ENCODE measurements at regions not wholly inside any gene's neighbourhood (a gene's known extent, or its start where the extent isn't known, plus 50 kb on each side); places are given as distances from the start of the nearest gene placed in this dataset.
A peak's percentile ranks its signal among the peaks of the same experiment; 100 is the strongest.

DNA sequence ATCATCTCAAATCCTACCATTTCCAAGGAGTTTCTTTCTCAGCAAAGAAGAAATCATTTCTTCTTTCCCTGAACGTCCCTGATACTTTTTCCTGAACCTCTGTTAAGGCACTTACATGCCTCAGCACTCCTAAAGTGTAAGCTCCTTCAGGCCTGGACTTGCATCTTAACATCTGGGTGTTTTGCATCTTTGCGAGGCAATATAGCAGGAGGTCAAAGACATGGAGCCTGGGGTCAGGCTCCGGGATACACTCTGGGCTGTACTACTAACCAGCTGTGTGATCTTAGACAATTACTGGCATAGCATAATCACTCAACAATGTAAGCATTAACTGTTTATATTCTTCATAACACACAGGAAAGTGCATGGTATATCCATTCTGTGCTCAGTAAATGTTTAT, 275.5 kb upstream of the BOD1L1 start:
- TF ChIP-seq, protein P1, sequence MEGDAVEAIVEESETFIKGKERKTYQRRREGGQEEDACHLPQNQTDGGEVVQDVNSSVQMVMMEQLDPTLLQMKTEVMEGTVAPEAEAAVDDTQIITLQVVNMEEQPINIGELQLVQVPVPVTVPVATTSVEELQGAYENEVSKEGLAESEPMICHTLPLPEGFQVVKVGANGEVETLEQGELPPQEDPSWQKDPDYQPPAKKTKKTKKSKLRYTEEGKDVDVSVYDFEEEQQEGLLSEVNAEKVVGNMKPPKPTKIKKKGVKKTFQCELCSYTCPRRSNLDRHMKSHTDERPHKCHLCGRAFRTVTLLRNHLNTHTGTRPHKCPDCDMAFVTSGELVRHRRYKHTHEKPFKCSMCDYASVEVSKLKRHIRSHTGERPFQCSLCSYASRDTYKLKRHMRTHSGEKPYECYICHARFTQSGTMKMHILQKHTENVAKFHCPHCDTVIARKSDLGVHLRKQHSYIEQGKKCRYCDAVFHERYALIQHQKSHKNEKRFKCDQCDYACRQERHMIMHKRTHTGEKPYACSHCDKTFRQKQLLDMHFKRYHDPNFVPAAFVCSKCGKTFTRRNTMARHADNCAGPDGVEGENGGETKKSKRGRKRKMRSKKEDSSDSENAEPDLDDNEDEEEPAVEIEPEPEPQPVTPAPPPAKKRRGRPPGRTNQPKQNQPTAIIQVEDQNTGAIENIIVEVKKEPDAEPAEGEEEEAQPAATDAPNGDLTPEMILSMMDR (IDR thresholded peaks at IDR 0.05; ENCODE audit: low read depth, low read length) = no peak
- H3K4me3 ChIP-seq (replicated peaks in 1 of 2; ENCODE audit: low read depth in 2 of 2, low read length in 2 of 2) = no peak overlapping the region
- DNase-seq (ENCODE audit: low read depth in 2 of 2) = no peak

DNA sequence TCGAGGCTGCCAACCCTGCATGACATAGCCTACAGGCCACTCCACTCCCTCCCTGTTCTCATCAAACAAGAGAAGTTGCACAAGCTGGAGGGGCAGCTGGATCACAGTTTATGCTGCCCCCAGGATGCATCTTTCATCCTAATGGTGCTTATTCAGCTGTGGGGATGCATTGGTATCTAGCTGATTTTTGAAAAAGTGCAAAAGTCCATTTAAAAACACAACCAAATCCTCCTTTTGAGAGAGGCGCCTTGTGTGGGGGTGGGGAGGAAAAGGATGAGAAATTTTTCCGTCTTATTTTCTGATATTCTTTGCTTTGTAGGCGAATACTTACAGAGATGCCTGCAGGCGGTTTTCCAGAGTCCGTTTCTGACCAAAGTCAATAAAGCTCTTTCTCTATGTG, 276.4 kb upstream of the BOD1L1 start:
- TF ChIP-seq, protein P1 (IDR thresholded peaks at IDR 0.05; ENCODE audit: low read depth, low read length) = no peak
- no peak overlapping the region for H3K4me3 ChIP-seq (replicated peaks in 1 of 2; ENCODE audit: low read depth in 2 of 2, low read length in 2 of 2)
- no peak for DNase-seq (ENCODE audit: low read depth in 2 of 2)

DNA sequence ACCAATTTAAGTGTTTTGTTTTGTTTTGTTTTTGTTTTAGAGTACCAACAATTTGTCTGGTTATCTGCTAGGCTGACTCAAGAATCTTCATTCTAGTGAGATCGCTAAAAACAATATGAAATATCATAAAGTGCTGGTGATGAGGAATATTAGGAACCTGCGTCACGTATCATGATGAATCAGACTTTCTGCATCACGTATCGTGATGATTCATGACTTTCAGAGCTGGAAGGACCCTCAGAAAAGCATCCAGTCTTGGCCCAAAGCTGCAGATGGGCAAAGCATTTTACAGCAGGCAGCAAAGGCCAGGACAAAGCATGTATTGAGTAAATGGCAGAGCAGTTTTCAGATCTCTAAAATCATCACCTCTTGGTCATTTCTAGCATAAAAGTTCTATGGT, 278.0 kb upstream of the BOD1L1 start:
- peak; percentile 85 to 97 for DNase-seq (ENCODE audit: low read depth in 2 of 2)
- H3K4me3 ChIP-seq (replicated peaks in 1 of 2; ENCODE audit: low read depth in 2 of 2, low read length in 2 of 2) = no peak overlapping the region
- TF ChIP-seq, protein P1 (IDR thresholded peaks at IDR 0.05; ENCODE audit: low read depth, low read length) = no peak

DNA sequence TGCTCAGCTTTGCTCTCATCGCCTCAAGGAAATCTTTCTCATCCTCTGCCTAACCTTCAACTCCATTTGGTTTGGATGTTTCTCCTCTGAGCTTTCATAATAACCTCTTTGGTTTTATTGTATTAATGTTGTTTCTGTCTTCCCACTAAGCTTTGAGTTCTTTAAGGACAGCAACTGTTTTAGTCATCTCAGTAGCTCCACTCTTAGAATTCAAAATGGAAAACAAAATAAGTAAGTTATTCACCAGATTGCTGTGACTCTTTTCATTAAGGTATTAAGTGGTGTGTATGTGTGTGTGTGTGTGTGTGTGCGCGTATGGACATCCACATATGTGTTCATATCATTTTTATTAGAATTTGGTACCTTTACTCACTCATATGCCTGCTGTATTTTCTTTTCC, 279.2 kb upstream of the BOD1L1 start:
- peak in 1 of 2 donors; percentile 53 for DNase-seq (ENCODE audit: low read depth in 2 of 2)
- TF ChIP-seq, protein P1 (IDR thresholded peaks at IDR 0.05; ENCODE audit: low read depth, low read length) = no peak
- no peak overlapping the region for H3K4me3 ChIP-seq (replicated peaks in 1 of 2; ENCODE audit: low read depth in 2 of 2, low read length in 2 of 2)

DNA sequence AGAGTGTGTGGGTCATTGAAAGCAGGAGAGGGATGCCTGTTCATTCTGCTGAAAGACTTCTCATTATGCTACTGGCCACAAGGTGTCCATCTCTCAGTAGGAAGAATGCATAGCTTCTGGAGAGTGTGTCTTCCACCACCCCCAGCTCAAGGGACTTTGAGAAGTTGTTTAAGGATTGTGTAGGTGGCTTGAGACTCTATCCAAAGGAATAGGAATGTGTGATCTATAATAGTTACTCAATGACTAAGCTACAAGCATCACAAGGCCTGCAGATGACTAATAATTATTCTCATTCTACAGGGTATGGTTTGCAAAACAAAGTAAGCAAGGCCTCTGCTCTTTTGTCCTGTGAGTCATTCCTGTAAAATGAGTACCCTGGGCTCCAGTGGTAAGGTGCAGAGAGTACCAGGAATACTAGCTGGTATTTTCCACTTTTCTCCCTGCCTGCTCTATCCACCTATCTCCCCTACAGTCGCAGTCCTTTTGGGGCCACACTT, 279.8 kb upstream of the BOD1L1 start:
- H3K4me3 ChIP-seq (replicated peaks in 1 of 2; ENCODE audit: low read depth in 2 of 2, low read length in 2 of 2) = no peak overlapping the region
- TF ChIP-seq, protein P1 (IDR thresholded peaks at IDR 0.05; ENCODE audit: low read depth, low read length) = peak; percentile 63
- peak; percentile 93 to 99 for DNase-seq (ENCODE audit: low read depth in 2 of 2)

DNA sequence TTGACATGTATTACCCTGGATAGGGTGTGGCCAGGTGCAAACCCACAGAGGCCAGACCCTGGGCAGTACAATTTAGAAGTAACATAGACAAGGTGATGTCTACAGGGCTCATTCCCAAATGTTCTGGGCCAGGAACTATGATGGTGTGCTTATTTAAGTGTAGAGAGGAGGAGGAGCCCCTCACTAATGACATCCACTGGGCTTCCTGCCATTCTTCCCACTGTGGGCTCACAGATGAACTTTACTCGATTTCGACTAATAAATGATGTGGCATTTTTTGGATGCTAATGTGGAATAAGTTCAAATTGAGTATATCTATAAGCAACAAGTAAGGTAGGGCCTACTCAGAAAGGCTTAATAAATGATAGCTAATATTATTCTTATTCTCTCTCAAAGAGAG, 280.9 kb upstream of the BOD1L1 start:
- H3K4me3 ChIP-seq (replicated peaks in 1 of 2; ENCODE audit: low read depth in 2 of 2, low read length in 2 of 2) = no peak overlapping the region
- TF ChIP-seq, protein P1 (IDR thresholded peaks at IDR 0.05; ENCODE audit: low read depth, low read length) = no peak
- peak in 1 of 2 donors; percentile 53 for DNase-seq (ENCODE audit: low read depth in 2 of 2)

DNA sequence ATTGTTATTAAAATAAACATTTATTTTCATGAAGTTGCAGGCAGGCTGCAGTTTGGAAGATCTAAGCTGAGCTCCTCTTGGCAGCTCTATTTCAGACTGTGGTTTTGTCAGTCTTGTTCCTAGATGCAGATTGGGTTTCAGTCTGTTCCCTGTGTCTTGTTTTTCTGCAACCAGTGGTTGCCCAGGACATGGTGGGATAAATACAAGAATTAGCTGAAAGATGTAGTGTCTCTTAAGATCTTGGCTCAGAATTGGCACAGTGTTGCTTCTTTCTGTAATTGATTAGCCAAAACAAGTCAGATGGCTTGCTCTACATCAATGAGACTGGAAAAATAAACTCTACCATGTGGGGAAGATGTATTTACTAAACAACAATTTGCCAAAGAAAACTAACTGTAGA, 283.0 kb upstream of the BOD1L1 start:
- TF ChIP-seq, protein P1 (IDR thresholded peaks at IDR 0.05; ENCODE audit: low read depth, low read length) = no peak

More for the DNA sequence above, 283.0 kb upstream of the BOD1L1 start:
- H3K4me3 ChIP-seq (replicated peaks in 1 of 2; ENCODE audit: low read depth in 2 of 2, low read length in 2 of 2) = no peak overlapping the region
- DNase-seq (ENCODE audit: low read depth in 2 of 2) = no peak

All from cardiac fibroblast (primary cell).